ENCODE measurements at regions not wholly inside any gene's neighbourhood (a gene's known extent, or its start where the extent isn't known, plus 50 kb on each side); places are given as distances from the start of the nearest gene placed in this dataset.

DNA sequence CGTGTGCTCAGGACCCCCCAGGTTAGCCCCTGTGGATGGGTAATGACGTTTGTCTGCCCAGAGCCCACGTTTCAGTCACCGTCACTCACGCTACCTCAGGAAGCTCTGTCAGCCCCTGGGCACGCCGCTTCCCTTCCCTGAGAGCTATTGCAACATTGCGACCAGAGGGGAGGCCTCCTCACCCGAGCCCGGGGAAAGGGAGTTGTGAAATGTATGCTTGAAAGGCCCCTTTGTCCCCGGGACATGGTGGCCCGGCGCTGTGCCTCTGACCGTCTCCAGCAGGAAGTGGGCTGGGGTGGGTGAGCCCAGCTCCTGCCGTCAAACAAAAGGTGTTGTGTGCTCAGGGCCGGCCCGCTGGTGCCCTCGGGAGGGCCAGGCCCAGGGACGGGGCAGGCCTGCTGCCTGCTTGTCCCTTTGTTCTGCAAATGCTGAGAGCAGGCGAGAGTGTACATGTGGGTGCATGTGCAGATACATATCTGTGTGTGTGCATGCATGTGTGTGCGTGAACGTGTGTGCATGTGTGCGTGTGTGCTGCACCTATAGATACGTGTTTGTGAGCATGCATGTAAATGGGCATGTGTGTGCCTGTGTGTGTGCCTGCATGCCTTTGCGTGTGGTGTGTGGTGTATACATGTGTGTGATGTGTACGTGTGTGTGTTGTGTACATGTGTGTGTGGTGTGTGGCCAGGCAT is 1125.0 kb downstream of the BRD1 start (continued):
- TF ChIP-seq POGZ (CRISPR knock-in tag; IDR thresholded peaks at IDR 0.05) (peak; percentile 83), RELA (CRISPR knock-in tag; IDR thresholded peaks at IDR 0.05) (no peak), TAF15 (IDR thresholded peaks at IDR 0.05; ENCODE audit: low read depth, low read length, poor library complexity, severe bottlenecking) (peak; percentile 32), YY1 (IDR thresholded peaks at IDR 0.05; ENCODE audit: insufficient read depth, insufficient replicate concordance, low read depth, low read length) (peak; percentile 71), ZNF83 (CRISPR knock-in tag; IDR thresholded peaks at IDR 0.05; ENCODE audit: borderline replicate concordance) (peak; percentile 40; the same call in 1 of the 2 replicates), PAWR (CRISPR knock-in tag; IDR thresholded peaks at IDR 0.05; ENCODE audit: borderline replicate concordance) (no peak), ZNF160 (CRISPR knock-in tag; IDR thresholded peaks at IDR 0.05) (no peak), ZNF605 (CRISPR knock-in tag; IDR thresholded peaks at IDR 0.05) (peak; percentile 95)
- TF ChIP-seq, protein P1, sequence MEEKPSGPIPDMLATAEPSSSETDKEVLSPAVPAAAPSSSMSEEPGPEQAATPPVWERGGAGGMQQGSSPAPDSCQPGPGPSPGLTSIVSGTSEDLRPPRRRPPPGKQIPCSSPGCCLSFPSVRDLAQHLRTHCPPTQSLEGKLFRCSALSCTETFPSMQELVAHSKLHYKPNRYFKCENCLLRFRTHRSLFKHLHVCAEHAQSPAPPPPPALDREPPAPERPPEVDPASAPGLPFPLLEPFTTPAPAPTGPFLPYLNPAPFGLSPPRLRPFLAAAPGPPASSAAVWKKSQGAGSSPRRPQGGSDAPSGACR (CRISPR knock-in tag; IDR thresholded peaks at IDR 0.05): peak; percentile 85; the same call in 1 of the 2 replicates
- TF ChIP-seq, protein P2, sequence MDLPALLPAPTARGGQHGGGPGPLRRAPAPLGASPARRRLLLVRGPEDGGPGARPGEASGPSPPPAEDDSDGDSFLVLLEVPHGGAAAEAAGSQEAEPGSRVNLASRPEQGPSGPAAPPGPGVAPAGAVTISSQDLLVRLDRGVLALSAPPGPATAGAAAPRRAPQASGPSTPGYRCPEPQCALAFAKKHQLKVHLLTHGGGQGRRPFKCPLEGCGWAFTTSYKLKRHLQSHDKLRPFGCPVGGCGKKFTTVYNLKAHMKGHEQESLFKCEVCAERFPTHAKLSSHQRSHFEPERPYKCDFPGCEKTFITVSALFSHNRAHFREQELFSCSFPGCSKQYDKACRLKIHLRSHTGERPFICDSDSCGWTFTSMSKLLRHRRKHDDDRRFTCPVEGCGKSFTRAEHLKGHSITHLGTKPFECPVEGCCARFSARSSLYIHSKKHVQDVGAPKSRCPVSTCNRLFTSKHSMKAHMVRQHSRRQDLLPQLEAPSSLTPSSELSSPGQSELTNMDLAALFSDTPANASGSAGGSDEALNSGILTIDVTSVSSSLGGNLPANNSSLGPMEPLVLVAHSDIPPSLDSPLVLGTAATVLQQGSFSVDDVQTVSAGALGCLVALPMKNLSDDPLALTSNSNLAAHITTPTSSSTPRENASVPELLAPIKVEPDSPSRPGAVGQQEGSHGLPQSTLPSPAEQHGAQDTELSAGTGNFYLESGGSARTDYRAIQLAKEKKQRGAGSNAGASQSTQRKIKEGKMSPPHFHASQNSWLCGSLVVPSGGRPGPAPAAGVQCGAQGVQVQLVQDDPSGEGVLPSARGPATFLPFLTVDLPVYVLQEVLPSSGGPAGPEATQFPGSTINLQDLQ (CRISPR knock-in tag; IDR thresholded peaks at IDR 0.05): peak; percentile 50; the same call in 1 of the 2 replicates
- TF ChIP-seq, protein P3, sequence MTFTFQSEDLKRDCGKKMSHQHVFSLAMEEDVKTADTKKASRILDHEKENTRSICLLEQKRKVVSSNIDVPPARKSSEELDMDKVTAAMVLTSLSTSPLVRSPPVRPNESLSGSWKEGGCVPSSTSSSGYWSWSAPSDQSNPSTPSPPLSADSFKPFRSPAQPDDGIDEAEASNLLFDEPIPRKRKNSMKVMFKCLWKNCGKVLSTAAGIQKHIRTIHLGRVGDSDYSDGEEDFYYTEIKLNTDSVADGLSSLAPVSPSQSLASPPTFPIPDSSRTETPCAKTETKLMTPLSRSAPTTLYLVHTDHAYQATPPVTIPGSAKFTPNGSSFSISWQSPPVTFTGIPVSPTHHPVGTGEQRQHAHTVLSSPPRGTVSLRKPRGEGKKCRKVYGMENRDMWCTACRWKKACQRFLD (CRISPR knock-in tag; IDR thresholded peaks at IDR 0.05; ENCODE audit: borderline replicate concordance): no peak
- TF ChIP-seq, protein P4, sequence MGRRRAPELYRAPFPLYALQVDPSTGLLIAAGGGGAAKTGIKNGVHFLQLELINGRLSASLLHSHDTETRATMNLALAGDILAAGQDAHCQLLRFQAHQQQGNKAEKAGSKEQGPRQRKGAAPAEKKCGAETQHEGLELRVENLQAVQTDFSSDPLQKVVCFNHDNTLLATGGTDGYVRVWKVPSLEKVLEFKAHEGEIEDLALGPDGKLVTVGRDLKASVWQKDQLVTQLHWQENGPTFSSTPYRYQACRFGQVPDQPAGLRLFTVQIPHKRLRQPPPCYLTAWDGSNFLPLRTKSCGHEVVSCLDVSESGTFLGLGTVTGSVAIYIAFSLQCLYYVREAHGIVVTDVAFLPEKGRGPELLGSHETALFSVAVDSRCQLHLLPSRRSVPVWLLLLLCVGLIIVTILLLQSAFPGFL (CRISPR knock-in tag; IDR thresholded peaks at IDR 0.05): no peak
- TF ChIP-seq, protein P5, sequence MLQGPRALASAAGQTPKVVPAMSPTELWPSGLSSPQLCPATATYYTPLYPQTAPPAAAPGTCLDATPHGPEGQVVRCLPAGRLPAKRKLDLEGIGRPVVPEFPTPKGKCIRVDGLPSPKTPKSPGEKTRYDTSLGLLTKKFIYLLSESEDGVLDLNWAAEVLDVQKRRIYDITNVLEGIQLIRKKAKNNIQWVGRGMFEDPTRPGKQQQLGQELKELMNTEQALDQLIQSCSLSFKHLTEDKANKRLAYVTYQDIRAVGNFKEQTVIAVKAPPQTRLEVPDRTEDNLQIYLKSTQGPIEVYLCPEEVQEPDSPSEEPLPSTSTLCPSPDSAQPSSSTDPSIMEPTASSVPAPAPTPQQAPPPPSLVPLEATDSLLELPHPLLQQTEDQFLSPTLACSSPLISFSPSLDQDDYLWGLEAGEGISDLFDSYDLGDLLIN (CRISPR knock-in tag; IDR thresholded peaks at IDR 0.05; ENCODE audit: borderline replicate concordance): no peak
- TF ChIP-seq, protein P6, sequence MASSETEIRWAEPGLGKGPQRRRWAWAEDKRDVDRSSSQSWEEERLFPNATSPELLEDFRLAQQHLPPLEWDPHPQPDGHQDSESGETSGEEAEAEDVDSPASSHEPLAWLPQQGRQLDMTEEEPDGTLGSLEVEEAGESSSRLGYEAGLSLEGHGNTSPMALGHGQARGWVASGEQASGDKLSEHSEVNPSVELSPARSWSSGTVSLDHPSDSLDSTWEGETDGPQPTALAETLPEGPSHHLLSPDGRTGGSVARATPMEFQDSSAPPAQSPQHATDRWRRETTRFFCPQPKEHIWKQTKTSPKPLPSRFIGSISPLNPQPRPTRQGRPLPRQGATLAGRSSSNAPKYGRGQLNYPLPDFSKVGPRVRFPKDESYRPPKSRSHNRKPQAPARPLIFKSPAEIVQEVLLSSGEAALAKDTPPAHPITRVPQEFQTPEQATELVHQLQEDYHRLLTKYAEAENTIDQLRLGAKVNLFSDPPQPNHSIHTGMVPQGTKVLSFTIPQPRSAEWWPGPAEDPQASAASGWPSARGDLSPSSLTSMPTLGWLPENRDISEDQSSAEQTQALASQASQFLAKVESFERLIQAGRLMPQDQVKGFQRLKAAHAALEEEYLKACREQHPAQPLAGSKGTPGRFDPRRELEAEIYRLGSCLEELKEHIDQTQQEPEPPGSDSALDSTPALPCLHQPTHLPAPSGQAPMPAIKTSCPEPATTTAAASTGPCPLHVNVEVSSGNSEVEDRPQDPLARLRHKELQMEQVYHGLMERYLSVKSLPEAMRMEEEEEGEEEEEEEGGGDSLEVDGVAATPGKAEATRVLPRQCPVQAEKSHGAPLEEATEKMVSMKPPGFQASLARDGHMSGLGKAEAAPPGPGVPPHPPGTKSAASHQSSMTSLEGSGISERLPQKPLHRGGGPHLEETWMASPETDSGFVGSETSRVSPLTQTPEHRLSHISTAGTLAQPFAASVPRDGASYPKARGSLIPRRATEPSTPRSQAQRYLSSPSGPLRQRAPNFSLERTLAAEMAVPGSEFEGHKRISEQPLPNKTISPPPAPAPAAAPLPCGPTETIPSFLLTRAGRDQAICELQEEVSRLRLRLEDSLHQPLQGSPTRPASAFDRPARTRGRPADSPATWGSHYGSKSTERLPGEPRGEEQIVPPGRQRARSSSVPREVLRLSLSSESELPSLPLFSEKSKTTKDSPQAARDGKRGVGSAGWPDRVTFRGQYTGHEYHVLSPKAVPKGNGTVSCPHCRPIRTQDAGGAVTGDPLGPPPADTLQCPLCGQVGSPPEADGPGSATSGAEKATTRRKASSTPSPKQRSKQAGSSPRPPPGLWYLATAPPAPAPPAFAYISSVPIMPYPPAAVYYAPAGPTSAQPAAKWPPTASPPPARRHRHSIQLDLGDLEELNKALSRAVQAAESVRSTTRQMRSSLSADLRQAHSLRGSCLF (CRISPR knock-in tag; IDR thresholded peaks at IDR 0.05; ENCODE audit: borderline replicate concordance): no peak
- TF ChIP-seq, protein P7, sequence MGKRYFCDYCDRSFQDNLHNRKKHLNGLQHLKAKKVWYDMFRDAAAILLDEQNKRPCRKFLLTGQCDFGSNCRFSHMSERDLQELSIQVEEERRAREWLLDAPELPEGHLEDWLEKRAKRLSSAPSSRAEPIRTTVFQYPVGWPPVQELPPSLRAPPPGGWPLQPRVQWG (CRISPR knock-in tag; IDR thresholded peaks at IDR 0.05; ENCODE audit: borderline replicate concordance, low read depth): no peak

Measured in HepG2 (cell line).